ENCODE measurements at regions not wholly inside any gene's neighbourhood (a gene's known extent, or its start where the extent isn't known, plus 50 kb on each side); places are given as distances from the start of the nearest gene placed in this dataset.

DNA sequence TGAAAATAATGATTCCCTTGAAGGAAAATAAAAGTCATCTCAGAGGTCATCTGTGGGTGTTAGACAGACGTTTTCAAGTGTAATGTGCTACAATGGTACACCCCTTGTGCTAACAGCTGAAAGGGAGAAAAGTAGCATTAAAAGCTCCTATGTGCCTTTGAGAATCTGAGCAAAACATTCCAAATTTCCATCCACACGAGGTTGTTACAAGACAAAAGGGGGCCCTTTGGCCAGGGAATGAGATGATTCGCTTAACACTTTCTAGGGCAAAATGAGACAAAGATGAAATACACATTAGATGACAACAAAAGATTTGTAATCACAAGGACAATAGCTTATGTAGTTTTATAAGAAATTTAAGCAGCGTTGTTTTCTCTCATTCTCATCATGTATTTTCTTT lies 303.6 kb downstream of the LMX1A start (continued):
- TF ChIP-seq, protein P1, sequence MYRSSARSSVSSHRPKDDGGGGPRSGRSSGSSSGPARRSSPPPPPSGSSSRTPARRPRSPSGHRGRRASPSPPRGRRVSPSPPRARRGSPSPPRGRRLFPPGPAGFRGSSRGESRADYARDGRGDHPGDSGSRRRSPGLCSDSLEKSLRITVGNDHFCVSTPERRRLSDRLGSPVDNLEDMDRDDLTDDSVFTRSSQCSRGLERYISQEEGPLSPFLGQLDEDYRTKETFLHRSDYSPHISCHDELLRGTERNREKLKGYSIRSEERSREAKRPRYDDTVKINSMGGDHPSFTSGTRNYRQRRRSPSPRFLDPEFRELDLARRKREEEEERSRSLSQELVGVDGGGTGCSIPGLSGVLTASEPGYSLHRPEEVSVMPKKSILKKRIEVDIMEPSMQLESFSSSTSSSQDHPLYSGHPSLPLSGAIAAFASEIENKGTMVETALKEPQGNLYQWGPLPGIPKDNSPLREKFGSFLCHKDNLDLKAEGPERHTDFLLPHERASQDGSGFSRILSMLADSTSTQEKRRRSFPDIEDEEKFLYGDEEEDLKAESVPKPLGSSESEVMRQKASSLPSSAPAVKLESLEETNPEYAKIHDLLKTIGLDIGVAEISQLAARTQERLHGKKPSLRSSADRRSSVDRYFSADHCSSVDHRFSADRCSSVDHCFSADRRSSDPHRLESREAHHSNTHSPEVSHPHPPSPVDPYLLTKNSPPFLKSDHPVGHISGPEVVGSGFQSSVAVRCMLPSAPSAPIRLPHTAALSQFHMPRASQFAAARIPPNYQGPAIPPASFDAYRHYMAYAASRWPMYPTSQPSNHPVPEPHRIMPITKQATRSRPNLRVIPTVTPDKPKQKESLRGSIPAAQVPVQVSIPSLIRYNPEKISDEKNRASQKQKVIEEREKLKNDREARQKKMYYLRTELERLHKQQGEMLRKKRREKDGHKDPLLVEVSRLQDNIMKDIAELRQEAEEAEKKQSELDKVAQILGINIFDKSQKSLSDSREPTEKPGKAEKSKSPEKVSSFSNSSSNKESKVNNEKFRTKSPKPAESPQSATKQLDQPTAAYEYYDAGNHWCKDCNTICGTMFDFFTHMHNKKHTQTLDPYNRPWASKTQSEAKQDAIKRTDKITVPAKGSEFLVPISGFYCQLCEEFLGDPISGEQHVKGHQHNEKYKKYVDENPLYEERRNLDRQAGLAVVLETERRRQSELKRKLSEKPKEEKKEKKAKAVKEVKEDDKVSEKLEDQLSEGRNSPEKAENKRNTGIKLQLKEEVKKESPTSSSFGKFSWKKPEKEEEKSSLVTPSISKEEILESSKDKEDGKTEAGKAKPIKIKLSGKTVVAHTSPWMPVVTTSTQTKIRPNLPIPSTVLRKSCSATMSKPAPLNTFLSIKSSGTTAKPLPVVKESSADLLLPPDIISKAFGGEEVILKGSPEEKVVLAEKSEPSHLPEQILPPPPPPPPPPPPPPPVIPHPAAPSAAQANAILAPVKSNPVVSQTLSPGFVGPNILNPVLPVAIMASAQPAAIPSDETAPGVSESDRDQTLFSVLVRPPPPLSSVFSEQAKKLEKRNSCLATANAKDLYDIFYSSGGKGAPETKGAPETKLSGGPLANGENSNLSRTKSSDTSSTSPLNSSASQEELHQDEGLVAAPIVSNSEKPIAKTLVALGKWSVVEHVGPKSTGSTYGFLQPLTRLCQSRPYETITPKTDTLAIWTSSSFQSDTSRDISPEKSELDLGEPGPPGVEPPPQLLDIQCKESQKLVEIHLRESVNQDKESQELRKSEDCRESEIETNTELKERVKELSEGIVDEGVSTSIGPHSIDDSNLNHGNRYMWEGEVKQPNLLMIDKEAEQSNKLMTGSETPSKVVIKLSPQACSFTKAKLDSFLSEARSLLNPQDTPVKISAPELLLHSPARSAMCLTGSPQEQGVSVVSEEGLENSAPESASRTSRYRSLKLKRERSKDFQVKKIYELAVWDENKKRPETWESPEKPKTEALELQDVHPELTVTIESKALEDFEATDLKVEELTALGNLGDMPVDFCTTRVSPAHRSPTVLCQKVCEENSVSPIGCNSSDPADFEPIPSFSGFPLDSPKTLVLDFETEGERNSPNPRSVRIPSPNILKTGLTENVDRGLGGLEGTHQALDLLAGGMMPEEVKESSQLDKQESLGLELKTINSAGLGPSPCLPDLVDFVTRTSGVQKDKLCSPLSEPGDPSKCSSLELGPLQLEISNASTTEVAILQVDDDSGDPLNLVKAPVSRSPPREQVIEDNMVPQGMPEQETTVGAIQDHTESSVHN (IDR thresholded peaks at IDR 0.05; ENCODE audit: borderline replicate concordance in 1 of 2, low read depth in 1 of 2), result no peak
- TF ChIP-seq SMC3 (conservative IDR thresholded peaks at IDR 0.05; ENCODE audit: insufficient read depth, low read depth, low read length), result no peak
- TF ChIP-seq ZC3H4 (CRISPR knock-in tag; IDR thresholded peaks at IDR 0.05; ENCODE audit: borderline replicate concordance), result no peak
- TF ChIP-seq KAT8 (IDR thresholded peaks at IDR 0.05; ENCODE audit: low read depth), result no peak
- TF ChIP-seq, protein P2, sequence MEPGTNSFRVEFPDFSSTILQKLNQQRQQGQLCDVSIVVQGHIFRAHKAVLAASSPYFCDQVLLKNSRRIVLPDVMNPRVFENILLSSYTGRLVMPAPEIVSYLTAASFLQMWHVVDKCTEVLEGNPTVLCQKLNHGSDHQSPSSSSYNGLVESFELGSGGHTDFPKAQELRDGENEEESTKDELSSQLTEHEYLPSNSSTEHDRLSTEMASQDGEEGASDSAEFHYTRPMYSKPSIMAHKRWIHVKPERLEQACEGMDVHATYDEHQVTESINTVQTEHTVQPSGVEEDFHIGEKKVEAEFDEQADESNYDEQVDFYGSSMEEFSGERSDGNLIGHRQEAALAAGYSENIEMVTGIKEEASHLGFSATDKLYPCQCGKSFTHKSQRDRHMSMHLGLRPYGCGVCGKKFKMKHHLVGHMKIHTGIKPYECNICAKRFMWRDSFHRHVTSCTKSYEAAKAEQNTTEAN (CRISPR knock-in tag; IDR thresholded peaks at IDR 0.05), result no peak
- no peak for TF ChIP-seq FOXJ2 (tag; IDR thresholded peaks at IDR 0.05)
- TF ChIP-seq MAFF (IDR thresholded peaks at IDR 0.05; ENCODE audit: low read length), result no peak
